WTC11 (cell line): ENCODE measurements at regions not wholly inside any gene's neighbourhood (a gene's known extent, or its start where the extent isn't known, plus 50 kb on each side); places are given as distances from the start of the nearest gene placed in this dataset.

ENCODE experiments used
- ATAC-seq: fragments of 200-7000 bp; cut with Tn5 transposase; 2 replicates; pipeline ENCODE4 v1.10.0; 2021; ENCODE audit warnings: mild to moderate bottlenecking, moderate library complexity
- CTCF ChIA-PET: fragments of 300-600 bp; sonication (Branson Sonifier 250); formaldehyde crosslinking; loops from one replicate; lab custom pipeline; 2021; ENCODE audit warnings: antibody characterized with exemption; lab: Charles Lee
- POLR2A ChIA-PET: fragments of 350-600 bp; sonication (Branson Sonifier 250); formaldehyde crosslinking; loops from one replicate; lab custom pipeline; 2021; ENCODE audit warnings: antibody characterized with exemption; lab: Charles Lee
- DNase-seq: peaks from one replicate; pipeline ENCODE4 v3.0.0; 2021; ENCODE audit warnings: low spot score
- H3K27ac Mint-ChIP-seq: 2 replicates; pipeline ENCODE4 v1.8.0; 2021; ENCODE audit warnings: mixed read lengths
- H3K27me3 Mint-ChIP-seq: 2 replicates; pipeline ENCODE4 v1.8.0; 2021; ENCODE audit warnings: low read depth, mild to moderate bottlenecking, moderate library complexity, mixed read lengths
- H3K36me3 Mint-ChIP-seq: 2 replicates; pipeline ENCODE4 v1.8.0; 2021; ENCODE audit warnings: mixed read lengths
- H3K4me1 Mint-ChIP-seq: 2 replicates; pipeline ENCODE4 v1.8.0; 2022; ENCODE audit warnings: mixed read lengths
- H3K4me3 Mint-ChIP-seq: 2 replicates; pipeline ENCODE4 v1.8.0; 2021; ENCODE audit warnings: mild to moderate bottlenecking, moderate library complexity, mixed read lengths
- H3K9me3 Mint-ChIP-seq: 2 replicates; pipeline ENCODE4 v1.8.0; 2021; ENCODE audit warnings: mixed read lengths
- CBFB ChIP-seq: sonication (generic); formaldehyde crosslinking; IDR thresholded peaks from 2 replicates; pipeline ENCODE4 v1.8.1; 2022; ENCODE audit warnings: mild to moderate bottlenecking, low read depth, missing genetic modification reagents
- CTCF ChIP-seq: fragments of 200-600 bp; IDR thresholded peaks from 2 replicates; pipeline ENCODE4 v1.8.0; 2022; ENCODE audit warnings: antibody characterized with exemption
- ETV6 ChIP-seq: sonication (generic); formaldehyde crosslinking; IDR thresholded peaks from 2 replicates; pipeline ENCODE4 v1.8.1; 2022; ENCODE audit warnings: mild to moderate bottlenecking, missing genetic modification reagents
- GTF2I ChIP-seq: fragments of 250-450 bp; sonication (Bioruptor Pico); conservative IDR thresholded peaks from 2 replicates; pipeline ENCODE4 v1.4.0; 2021; ENCODE audit warnings: mild to moderate bottlenecking
- HMGA2 ChIP-seq: fragments of 250-450 bp; sonication (Bioruptor Pico); IDR thresholded peaks from 2 replicates; pipeline ENCODE4 v1.4.0; 2021; ENCODE audit warnings: mild to moderate bottlenecking, moderate library complexity
- MXD4 ChIP-seq: fragments of 250-450 bp; sonication (Bioruptor Pico); IDR thresholded peaks from 2 replicates; pipeline ENCODE4 v1.8.0; 2021; ENCODE audit warnings: mild to moderate bottlenecking, moderate library complexity, borderline replicate concordance
- NFE2L1 ChIP-seq: sonication (generic); formaldehyde crosslinking; IDR thresholded peaks from 2 replicates; pipeline ENCODE4 v1.8.1; 2023; ENCODE audit warnings: missing genetic modification reagents
- NR2C2 ChIP-seq: sonication (generic); formaldehyde crosslinking; IDR thresholded peaks from 2 replicates; pipeline ENCODE4 v1.8.0; 2022; ENCODE audit warnings: mild to moderate bottlenecking, missing genetic modification reagents
- PRRX2 ChIP-seq: fragments of 250-450 bp; sonication (Bioruptor Pico); IDR thresholded peaks from 2 replicates; pipeline ENCODE4 v1.8.0; 2021; ENCODE audit warnings: mild to moderate bottlenecking
- RORB ChIP-seq: fragments of 250-450 bp; sonication (Bioruptor Pico); IDR thresholded peaks from 2 replicates; pipeline ENCODE4 v1.9.0; 2021; ENCODE audit warnings: mild to moderate bottlenecking
- STAT6 ChIP-seq: sonication (generic); formaldehyde crosslinking; conservative IDR thresholded peaks from 2 replicates; pipeline ENCODE4 v1.8.1; 2023; ENCODE audit warnings: mild to moderate bottlenecking, low read depth, missing genetic modification reagents, moderate library complexity
- USF1 ChIP-seq: sonication (generic); formaldehyde crosslinking; IDR thresholded peaks from 2 replicates; pipeline ENCODE4 v1.8.0; 2022; ENCODE audit warnings: mild to moderate bottlenecking, missing genetic modification reagents
- ZMAT4 ChIP-seq: fragments of 250-450 bp; sonication (Bioruptor Pico); IDR thresholded peaks from 2 replicates; pipeline ENCODE4 v1.9.0; 2021; ENCODE audit warnings: mild to moderate bottlenecking
- ZNF138 ChIP-seq: sonication (generic); formaldehyde crosslinking; conservative IDR thresholded peaks from 2 replicates; pipeline ENCODE4 v1.8.1; 2022; ENCODE audit warnings: mild to moderate bottlenecking, moderate library complexity, missing genetic modification reagents
- ZNF232 ChIP-seq: sonication (generic); formaldehyde crosslinking; IDR thresholded peaks from 2 replicates; pipeline ENCODE4 v1.8.0; 2022; ENCODE audit warnings: mild to moderate bottlenecking, missing genetic modification reagents
- ZNF396 ChIP-seq: fragments of 250-450 bp; sonication (Bioruptor Pico); IDR thresholded peaks from 2 replicates; pipeline ENCODE4 v1.8.0; 2021; ENCODE audit warnings: mild to moderate bottlenecking, moderate library complexity, borderline replicate concordance
- ZNF416 ChIP-seq: fragments of 250-450 bp; sonication (Bioruptor Pico); IDR thresholded peaks from 2 replicates; pipeline ENCODE4 v1.9.0; 2021; ENCODE audit warnings: mild to moderate bottlenecking, inconsistent platforms
- ZNF423 ChIP-seq: fragments of 250-450 bp; sonication (Bioruptor Pico); IDR thresholded peaks from 2 replicates; pipeline ENCODE4 v2.1.2; 2022; ENCODE audit warnings: mild to moderate bottlenecking, moderate library complexity
- ZNF512 ChIP-seq: sonication (generic); formaldehyde crosslinking; IDR thresholded peaks from 2 replicates; pipeline ENCODE4 v1.8.1; 2022; ENCODE audit warnings: missing genetic modification reagents, borderline replicate concordance
- ZNF671 ChIP-seq: fragments of 250-450 bp; sonication (Bioruptor Pico); IDR thresholded peaks from 2 replicates; pipeline ENCODE4 v1.8.0; 2021; ENCODE audit warnings: mild to moderate bottlenecking
- TF ChIP-seq, protein P1 (sequence below): sonication (generic); formaldehyde crosslinking; IDR thresholded peaks from 2 replicates; pipeline ENCODE4 v1.8.0; 2023; ENCODE audit warnings: missing genetic modification reagents
- TF ChIP-seq, protein P2 (sequence below): sonication (generic); formaldehyde crosslinking; IDR thresholded peaks from 2 replicates; pipeline ENCODE4 v1.8.1; 2023; ENCODE audit warnings: mild to moderate bottlenecking, missing genetic modification reagents, borderline replicate concordance

- no peak overlapping the region for H3K4me3 Mint-ChIP-seq
- DNase-seq (no peak), ATAC-seq (no peak)
- no peak overlapping the region for H3K27ac Mint-ChIP-seq
- ChIA-PET CTCF (no interaction called here), POLR2A (no interaction called here)
- no peaks in the 10 kb centered on the region for H3K36me3 Mint-ChIP-seq
- TF ChIP-seq CTCF (no peak), NFE2L1 (CRISPR knock-in tag) (no peak), ZNF671 (no peak), CBFB (no peak)
- H3K27me3 Mint-ChIP-seq = peaks cover 3% of the 10 kb centered on the region; the same call in 1 of the 2 replicates
- H3K4me1 Mint-ChIP-seq = no peaks in the 10 kb centered on the region
- peaks cover 11% of the 10 kb centered on the region for H3K9me3 Mint-ChIP-seq
These were observed 72.5 kb upstream of the SPEF2 start for GRCh38 chr5:35545190-35545589.

GRCh38 chr5:35543408-35543807 lies 74.3 kb upstream of the SPEF2 start:
- ATAC-seq (no peak), DNase-seq (no peak)
- Mint-ChIP-seq H3K36me3 (no peaks in the 10 kb centered on the region), H3K27me3 (peaks cover 3% of the 10 kb centered on the region; the same call in 1 of the 2 replicates), H3K4me1 (no peaks in the 10 kb centered on the region), H3K4me3 (no peak overlapping the region), H3K9me3 (peaks cover 11% of the 10 kb centered on the region), H3K27ac (no peak overlapping the region)
- ChIA-PET POLR2A (no interaction called here), CTCF (no interaction called here)
- TF ChIP-seq, protein P1, sequence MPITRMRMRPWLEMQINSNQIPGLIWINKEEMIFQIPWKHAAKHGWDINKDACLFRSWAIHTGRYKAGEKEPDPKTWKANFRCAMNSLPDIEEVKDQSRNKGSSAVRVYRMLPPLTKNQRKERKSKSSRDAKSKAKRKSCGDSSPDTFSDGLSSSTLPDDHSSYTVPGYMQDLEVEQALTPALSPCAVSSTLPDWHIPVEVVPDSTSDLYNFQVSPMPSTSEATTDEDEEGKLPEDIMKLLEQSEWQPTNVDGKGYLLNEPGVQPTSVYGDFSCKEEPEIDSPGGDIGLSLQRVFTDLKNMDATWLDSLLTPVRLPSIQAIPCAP = no peak
- no peak for TF ChIP-seq HMGA2 (CRISPR knock-in tag)
- TF ChIP-seq STAT6 = no peak
- TF ChIP-seq ZNF416 (CRISPR knock-in tag) = no peak
- TF ChIP-seq ZNF138 (CRISPR knock-in tag) = no peak
- TF ChIP-seq ZNF232 (CRISPR knock-in tag) = no peak
- TF ChIP-seq PRRX2 (CRISPR knock-in tag) = no peak
- TF ChIP-seq ZNF396 = no peak
- no peak for TF ChIP-seq ZNF512
- no peak for TF ChIP-seq ZMAT4
- no peak for TF ChIP-seq ZNF423 (CRISPR knock-in tag)
- no peak for TF ChIP-seq RORB
- TF ChIP-seq NFE2L1 (CRISPR knock-in tag) = no peak
- TF ChIP-seq GTF2I (CRISPR knock-in tag) = no peak
- no peak for TF ChIP-seq ETV6 (CRISPR knock-in tag)
- no peak for TF ChIP-seq MXD4 (CRISPR knock-in tag)
- no peak for TF ChIP-seq USF1 (CRISPR knock-in tag)
- TF ChIP-seq, protein P2, sequence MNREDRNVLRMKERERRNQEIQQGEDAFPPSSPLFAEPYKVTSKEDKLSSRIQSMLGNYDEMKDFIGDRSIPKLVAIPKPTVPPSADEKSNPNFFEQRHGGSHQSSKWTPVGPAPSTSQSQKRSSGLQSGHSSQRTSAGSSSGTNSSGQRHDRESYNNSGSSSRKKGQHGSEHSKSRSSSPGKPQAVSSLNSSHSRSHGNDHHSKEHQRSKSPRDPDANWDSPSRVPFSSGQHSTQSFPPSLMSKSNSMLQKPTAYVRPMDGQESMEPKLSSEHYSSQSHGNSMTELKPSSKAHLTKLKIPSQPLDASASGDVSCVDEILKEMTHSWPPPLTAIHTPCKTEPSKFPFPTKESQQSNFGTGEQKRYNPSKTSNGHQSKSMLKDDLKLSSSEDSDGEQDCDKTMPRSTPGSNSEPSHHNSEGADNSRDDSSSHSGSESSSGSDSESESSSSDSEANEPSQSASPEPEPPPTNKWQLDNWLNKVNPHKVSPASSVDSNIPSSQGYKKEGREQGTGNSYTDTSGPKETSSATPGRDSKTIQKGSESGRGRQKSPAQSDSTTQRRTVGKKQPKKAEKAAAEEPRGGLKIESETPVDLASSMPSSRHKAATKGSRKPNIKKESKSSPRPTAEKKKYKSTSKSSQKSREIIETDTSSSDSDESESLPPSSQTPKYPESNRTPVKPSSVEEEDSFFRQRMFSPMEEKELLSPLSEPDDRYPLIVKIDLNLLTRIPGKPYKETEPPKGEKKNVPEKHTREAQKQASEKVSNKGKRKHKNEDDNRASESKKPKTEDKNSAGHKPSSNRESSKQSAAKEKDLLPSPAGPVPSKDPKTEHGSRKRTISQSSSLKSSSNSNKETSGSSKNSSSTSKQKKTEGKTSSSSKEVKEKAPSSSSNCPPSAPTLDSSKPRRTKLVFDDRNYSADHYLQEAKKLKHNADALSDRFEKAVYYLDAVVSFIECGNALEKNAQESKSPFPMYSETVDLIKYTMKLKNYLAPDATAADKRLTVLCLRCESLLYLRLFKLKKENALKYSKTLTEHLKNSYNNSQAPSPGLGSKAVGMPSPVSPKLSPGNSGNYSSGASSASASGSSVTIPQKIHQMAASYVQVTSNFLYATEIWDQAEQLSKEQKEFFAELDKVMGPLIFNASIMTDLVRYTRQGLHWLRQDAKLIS (CRISPR knock-in tag) = no peak
- no peak for TF ChIP-seq NR2C2
